Right lung (tissue), 2 donors: ENCODE measurements at regions not wholly inside any gene's neighbourhood (a gene's known extent, or its start where the extent isn't known, plus 50 kb on each side); places are given as distances from the start of the nearest gene placed in this dataset.
"Not testable (repeated sequence)": the region's sequence is repeated elsewhere in the genome, so short reads cannot be mapped to it uniquely, and the experiment has no call there.

Experiments used
- DNase-seq, 2 donors: peaks; one replicate each; pipeline ENCODE4 v3.0.0-alpha.2; 2013

DNA sequence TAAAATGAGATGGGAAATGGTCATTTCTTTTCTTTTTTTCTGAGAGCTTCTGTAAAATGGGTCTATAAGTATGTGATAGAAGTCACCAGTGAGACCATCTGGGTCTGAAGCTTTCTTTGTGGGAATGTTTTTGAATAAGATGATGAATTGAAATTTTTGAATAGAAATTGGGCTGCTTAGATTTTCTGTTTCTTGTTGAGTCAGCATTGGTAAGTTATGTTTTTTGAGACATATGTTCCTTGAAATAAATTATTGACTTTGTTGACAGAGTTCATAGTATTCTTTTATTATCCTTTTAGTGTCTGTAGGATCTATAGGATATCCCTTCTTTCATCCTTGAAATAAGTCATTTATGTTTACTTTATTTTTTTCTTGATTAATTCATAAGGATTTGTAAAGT is 208.1 kb downstream of the OPA1 start:
- DNase-seq = no peak

DNA sequence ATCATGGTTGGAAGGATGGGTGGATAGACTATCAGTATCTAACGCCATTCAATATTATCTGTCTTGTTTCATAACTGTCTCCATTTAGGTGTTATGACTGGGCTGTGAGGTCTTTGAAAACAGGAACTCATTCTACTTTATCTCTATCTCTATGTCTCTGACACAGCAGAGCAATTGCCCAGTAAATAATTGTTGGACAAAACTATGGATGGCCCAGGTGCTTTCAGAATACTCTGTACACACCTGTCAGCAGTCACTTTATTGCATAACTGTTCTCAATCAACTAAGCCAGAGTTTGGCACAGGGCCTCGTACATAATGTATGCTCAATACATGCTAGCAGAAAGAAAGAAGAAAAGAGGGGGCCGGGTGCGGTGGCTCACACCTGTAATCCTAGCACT is 210.3 kb downstream of the OPA1 start:
- no peak for DNase-seq

DNA sequence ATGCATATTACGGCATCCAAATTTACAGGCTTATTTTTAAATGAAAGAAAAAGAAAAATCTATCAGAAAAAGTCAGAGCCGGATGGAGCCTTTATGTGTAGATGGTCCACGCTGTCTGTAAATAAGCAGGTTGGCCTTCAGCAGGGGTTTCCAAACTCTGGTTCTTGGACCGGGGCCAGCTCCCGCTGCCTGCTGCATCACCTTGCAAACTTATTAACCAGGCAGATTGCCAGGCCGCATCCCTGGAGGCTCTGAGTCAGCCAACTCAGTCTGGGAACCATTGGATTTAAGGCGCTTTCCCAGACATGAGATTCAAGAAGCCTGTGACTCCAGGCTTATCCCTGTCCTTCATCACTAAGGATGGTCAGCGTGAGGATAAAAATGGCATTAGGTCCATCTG is 212.4 kb downstream of the OPA1 start:
- DNase-seq = no peak

DNA sequence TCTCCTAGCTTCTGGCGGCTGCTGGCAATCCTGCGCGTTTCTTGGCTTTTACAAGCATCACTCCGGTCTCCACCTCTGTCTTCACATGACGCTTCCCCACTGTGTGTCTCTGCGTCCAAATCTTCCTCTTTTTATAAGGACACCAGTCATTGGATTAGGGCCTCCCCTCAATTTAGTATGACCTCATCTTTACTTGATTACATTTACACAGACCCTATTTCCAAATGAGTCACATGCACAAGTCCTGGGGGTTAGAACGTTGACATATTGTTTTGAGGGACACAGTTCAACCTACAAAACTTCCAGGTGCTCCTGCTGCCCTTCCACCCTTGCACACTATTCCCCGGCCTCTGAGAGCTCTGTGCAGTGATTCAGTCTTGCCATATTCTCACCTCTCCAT is 215.3 kb downstream of the OPA1 start:
- no peak for DNase-seq

DNA sequence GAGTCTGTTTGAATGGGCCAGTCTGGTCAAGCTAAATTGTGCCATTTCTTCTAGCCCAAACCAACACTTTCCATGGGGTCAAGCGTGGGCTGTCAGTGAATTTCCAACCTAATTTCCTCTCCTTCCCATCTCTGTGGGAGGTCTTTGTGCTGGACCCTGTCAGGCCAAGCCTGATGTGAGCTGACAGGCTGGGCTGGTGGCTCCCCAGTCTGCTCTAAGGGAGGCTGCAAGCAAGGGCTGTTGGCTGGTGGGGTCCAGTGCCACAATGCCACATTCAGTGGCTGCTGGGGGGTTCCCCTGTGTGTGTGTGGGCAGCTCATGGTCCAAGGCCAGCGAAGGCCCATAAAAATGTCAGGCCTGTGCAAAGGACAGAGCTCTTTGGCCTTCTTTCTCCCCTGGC is 216.1 kb downstream of the OPA1 start:
- DNase-seq = no peak

DNA sequence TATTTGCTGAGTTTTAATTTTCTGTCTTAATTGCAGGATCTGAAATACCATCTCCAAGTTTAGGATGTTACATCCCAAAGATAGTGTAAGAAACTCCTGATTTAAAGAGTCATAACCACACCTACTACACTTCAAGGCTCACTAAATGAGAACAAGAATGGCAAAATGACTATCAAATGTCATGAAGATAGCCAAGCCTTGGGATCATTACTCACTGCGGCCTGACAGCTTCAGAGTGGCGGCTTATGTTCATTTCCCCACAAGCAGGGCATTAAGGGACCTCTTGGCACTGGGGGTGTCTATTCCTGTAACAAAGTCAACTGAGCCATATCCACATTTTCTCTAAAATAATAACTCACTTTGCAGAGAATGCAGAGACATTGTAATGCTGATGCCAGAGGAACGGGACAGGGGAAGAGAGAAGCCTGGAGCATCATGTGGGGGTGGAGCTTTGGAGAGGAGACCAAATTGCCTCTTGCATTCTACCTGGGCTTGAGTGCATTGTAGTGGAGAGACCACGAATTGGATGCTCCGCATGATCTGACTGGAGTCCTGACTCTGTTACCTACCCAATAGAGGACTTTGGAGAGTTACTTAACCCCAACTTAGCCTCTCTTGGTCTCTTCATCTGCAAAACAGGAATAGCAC is 219.2 kb downstream of the OPA1 start:
- DNase-seq = no peak

DNA sequence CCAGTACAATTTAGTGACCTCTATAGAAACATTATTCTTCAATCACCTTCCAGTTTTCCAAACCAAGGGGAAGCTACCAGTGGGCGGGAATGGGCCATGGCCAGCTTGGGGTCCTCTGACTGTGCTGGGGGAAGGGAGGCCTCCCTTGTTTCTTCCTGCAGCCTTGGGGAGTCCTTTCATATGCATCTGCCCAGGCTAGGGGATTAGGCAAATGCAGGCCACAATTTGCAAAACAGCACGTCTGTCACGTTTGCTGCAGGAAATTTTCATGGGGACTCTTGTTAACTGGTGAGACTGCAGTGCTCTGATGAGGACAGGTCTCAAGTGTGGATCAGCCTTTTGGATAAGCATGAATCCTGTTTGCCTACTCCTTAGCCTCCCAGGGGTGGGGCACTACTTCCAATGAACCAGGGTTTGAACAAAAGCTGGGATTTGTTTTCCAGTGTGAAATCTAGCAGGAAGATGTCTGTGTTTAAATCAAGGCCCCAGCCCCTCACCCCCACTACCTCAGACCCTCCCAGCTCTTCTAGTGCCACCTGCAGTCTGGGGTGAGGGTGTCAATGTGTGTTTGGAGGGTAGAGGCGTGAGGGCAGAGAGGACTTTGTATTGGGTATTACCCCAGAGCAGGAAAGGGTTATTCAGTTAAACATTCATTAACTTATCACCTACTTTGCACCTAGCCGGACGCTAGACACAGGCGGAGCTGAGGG is 219.9 kb downstream of the OPA1 start:
- no peak for DNase-seq

DNA sequence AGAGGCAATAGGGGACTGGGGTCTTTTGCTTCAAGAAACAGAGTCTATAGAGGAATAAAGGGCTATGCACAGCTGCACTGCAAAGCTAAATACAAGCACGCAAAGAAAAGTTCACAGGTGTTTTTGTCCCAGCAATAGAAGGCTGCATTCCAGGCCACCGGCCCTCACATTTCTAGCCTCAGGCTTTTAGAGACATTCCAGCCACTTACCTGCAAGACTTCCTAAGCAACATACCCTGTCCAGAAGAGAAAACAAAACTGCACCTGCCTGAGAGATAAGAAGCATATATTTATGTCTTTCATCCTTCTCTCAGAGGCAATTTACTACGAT is 220.5 kb downstream of the OPA1 start:
- DNase-seq = no peak

DNA sequence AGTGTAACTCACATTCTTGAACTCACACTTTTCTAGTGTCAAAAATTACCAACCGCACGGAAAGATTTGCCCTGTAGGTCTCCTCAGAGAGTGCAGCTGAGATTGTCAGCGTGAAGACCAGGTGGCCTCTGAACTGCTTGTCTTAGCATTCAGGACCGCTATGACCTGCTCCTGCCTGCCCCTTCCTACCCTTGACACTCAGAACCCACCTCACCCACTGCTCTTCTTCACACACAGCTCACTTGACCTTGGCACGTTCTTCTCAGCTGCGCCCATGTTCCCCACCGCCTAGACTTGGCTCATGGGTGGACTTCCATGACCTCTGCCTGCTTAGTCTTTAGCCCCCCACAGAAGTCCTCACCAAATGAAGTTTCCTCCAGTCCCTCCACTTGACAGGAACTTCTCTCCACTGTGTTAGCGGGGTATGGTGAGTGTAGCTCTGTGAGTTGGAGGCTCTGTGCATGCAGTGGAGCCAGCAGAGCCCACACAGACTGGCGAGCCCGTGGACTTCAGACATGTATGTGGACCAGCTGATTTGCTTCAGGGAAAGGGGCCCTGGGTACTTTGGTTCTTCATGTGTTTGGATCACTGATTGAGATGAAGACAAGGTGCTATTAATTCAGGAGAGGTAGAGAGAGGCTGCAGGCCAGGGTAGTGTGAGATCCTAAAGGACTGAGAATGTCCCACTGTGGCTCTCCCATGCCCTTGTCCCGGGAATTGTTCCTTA is 221.3 kb downstream of the OPA1 start:
- no peak for DNase-seq

DNA sequence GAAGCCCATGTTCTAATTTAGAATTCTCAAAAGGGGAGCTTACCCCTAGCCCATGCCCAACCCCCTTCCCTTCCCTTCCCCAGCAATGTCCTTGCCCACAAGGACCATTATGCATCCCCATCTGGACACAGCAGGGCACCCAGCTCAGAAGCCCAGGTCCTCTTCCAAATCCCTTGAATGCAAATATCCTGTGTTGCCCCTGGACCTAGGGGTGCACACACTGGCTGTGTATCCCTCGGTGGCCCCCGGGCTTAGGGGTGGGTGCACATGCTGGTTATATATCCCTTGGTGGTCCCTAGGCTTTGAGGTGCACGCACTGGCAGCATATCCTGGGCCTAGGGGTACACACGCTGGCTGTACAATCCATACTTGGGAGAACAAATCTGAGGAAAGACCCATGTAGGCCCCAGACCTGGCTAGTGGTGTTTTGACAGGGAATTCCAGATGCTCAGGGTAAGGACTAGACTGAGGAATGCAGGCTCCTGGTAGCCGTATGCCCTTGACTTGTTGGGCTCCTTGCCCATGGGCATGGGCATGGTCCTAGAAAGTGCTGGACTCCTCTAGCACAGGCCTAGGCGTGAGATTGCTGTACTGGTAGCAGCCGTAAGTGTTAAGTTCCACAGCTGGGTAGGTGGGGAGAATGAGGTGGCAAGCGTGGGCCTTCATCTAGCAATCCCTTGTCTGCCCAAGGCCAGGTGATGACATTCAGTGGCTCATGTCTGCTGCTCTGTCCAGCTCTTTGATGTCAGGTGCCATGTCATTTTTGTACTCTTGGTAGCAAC is 222.4 kb downstream of the OPA1 start:
- DNase-seq = no peak

DNA sequence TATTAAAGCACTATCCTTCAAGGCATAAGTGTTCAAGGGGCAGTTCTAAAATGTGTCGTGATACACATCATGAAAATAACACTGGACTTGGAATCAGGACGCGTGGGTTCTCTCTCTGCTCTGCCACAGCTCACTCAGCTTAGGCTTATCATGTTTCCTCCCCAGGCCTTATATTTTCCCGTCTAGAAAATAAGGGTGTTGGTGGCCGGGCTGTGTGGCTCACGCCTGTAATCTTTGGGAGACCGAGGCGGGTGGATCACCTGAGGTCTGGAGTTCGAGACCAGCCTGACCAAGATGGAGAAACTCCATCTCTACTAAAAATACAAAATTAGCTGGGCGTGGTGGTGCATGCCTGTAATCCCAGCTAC is 223.0 kb downstream of the OPA1 start:
- no peak for DNase-seq

DNA sequence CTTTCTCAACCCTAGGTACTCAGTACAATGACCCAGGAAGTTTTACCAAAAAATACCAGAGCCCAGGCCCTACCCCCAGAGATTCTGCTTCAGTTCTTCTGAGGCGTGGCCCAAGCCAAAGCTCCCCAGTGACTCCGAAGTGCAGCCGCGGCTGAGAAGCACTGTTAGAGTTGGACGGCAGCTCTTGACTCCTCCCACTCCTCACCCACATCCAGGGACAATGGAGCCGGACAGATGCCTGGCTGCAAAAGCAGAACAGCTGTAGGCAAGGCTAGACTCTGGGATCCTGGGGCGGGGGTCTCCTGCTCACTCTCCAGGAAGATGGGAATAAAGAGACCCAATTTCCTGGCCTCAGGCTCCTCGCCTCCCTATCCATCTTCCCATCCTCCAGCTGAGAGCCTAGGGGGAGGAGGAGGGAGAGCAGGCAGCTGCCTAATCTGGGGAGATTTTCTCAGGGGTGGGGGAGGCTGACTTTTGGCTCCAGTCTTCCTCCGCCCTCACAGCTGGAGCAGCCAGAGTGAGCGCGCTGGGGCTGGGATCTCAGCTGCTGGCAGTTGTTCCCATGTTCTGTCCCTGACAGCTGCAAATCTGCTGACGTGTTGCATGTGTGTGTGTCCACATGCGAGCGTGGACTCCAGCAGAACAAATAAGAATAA is 223.8 kb downstream of the OPA1 start:
- peak; percentile 94 to 95 for DNase-seq

DNA sequence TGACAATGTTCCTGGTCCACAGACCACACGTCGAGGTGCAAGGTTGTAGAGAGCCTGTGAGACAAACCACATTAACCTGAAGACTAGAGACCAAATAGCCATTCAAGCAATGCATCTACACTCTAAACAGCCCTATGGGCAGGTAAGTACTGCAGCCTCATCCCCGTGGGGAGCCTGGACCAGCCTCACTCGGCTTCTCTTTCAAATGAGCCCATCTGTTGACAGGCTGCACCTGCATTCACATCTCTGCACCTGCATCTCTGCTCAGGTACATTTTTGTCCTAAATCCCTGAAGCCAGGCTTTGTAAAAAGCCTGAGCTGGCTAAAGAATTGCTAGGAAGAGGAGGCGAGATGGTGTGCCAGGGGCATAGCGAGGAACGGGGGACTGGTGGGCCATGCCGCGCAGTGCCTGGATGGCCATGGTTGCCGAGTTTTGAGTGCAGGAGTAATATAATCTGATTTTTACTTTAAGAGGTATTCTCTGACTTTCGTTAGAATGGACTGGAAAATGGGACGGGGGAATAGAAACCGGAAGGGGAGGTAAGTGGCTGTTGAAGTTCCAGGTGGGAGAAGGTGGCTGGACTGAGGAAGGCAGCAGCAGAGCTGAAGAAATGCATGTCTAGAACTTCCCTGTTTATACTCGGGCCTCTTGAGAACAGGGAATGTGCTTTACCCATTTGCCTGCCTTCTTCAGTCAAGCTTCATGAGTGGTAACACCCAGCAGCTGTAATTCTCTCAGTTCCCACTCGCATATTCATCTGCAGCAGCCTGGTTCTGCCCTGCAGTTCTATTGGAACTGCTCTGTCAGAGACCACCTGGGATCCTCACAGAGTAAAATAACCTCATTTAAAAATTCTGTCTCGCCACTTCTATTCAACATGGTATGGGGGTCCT is 226.4 kb downstream of the OPA1 start:
- no peak for DNase-seq

DNA sequence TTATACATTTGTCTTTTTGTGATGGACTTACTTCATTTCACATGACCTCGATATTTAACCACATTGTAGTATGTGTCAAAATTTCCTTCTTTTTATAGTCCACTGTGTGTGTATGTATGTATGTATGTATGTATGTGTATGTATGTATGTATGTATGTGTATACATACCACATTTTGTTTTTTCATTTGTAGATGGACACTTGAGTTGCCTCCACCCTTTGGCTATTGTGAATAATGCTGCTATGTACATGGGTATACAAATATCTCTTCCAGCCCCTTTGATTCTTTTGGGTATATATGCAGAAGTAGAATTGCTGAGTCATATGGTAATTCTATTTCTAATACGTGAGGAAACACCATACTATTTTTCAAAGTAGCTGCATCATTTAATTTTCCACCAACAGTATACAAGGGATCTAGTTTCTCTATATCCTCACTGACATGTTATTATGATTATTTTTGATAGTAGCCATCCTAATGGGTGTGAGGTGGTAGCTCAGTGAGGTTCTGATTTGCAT is 228.2 kb downstream of the OPA1 start:
- DNase-seq = no peak

DNA sequence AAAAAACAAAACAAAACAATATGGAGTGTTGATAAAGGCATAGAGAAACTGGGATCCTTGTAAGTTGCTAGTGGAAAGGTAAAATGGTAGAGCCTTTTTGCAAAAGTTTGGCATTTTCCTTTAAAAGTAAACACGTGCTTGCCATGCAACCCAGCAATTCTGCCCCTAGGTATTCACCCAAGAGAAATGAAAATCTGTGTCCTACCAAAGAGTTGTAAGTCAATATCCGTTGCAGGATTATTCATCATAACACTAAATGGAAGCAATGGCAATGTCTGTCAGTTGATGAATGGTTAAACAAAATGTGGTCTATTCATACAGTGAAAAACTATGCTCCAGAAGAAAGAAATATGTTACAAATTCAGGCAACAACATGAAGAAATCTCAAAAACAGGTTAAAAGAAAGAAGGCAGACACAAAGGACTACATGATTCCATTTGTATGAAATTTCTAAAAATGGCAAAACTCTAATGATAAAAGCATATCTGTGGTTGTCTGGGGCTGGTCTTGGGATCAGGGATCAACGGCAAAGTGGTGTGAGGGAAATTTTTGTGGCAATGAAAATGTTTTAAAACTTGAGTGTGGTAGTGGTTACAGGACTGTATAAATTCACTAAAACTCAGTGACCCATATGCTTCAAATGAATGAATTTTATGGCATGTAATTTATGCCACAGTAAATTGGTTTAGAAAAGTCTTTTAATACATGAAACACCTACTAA is 229.6 kb downstream of the OPA1 start:
- no peak for DNase-seq

DNA sequence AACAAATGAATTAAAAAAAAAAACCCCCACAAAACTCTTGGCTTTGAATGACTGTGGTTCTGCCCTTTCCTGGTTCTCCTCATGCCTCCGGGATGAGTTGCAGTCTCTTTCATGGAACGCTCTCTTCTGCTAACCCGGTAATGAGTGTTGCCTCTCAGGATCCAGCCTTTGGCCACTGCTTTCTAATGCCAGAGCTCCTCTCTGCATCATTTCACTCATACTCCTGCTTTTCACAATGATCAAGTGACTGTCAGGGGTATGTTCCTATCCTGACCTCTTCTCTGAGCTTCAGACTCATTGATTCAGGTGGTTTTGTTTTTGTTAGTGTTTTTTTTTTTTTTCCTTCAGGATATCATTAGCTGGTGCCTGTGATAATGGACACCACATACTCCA is 230.2 kb downstream of the OPA1 start:
- DNase-seq = not testable (repeated sequence)

DNA sequence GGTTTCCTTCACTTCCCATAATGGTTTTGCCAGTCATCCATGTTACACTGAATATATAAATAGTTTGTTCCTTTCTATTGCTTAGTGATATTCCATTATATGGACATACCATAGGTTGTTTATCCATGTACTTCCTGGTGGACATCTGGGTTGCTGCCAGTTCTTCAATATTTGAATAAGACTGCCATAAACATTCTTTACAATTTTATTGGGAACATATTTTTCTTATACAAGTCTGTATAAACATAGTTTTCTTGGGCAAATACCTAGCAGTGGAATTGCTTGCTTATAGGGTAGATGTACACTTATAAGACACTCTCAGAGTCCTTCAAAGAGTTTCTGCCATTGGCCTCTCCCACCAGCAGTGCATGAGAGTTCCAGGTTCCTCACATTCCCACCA is 231.4 kb downstream of the OPA1 start:
- DNase-seq = no peak

DNA sequence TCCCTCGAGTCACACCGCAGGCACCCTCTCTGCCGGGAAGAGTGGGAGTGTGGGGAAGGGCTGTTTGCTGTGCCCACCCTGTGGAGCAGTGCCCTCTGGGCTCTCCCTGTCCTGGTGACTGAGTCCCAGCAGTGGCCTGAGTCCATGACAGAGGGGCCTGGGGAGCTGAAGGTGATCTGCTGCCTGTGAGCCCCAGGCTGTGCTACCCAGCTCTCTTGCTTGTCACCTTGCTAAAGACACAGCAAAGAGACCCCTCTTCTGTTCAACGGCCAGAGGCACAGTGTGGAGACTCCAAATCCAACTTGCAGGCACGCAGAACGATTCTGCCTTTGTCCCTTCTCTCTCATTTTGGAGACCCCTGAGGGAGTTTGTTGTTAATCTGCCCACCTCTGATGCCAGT is 232.6 kb downstream of the OPA1 start:
- DNase-seq = no peak

DNA sequence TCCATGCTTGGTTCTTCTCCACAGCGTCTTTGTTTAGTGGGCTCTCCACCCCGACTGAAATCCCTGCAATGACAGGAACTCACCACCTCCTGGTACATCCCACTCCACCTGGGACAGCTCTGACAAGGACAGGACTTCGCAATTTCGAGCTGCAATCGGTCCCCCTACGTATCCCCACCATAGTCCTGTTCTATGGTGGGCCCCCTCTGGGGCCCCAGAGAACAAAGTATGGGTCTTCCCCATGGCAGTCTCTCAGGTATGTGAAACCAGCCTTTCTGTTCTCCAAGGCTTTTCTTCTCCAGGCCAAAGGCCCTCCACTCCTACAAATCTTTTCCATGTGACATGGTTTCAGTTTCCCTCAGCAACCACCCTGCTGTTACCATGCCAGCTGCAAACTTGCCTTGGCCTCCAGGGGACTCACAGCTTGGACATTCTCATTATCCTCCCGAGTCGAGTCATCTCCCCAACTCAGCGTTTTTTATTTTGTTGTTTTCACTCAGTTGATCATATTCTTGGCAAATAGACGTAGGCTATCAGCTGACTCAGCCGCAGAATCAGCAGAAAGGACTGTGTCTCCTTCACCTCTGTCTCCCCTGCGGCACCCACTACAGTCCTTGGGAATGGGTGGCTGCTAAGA is 233.3 kb downstream of the OPA1 start:
- DNase-seq = peak in 1 of 2 donors; percentile 40
